T-helper 1 cell treated with Interleukin-12 subunit alpha and Interleukin-12 subunit beta and Interleukin-4 antibody, amounts not matched to agents 30 μg/mL and 1 μg/mL, for 36 hours (primary cell): ENCODE measurements at regions not wholly inside any gene's neighbourhood (a gene's known extent, or its start where the extent isn't known, plus 50 kb on each side); places are given as distances from the start of the nearest gene placed in this dataset.
"Not testable (repeated sequence)": the region's sequence is repeated elsewhere in the genome, so short reads cannot be mapped to it uniquely, and the experiment has no call there.

Source experiments
- H3K27ac Mint-ChIP-seq: one replicate; pipeline ENCODE4 v1.8.0; 2021; ENCODE audit warnings: mild to moderate bottlenecking, mixed read lengths
- H3K27me3 Mint-ChIP-seq: one replicate; pipeline ENCODE4 v1.8.0; 2021; ENCODE audit warnings: low read depth, mixed read lengths
- H3K36me3 Mint-ChIP-seq: one replicate; pipeline ENCODE4 v1.8.0; 2021; ENCODE audit warnings: low read depth, mixed read lengths
- H3K4me1 Mint-ChIP-seq: one replicate; pipeline ENCODE4 v1.8.0; 2021; ENCODE audit warnings: low read depth, mixed read lengths
- H3K4me3 Mint-ChIP-seq: one replicate; pipeline ENCODE4 v1.8.0; 2021; ENCODE audit warnings: mild to moderate bottlenecking, moderate library complexity, mixed read lengths
- H3K9me3 Mint-ChIP-seq: one replicate; pipeline ENCODE4 v1.8.0; 2021; ENCODE audit warnings: mixed read lengths

- Mint-ChIP-seq H3K27ac (peak overlapping the region; percentile 95), H3K4me3 (peak overlapping the region; percentile 66), H3K9me3 (peaks cover 23% of the 10 kb centered on the region), H3K4me1 (peaks cover 46% of the 10 kb centered on the region), H3K27me3 (no peaks in the 10 kb centered on the region), H3K36me3 (peaks cover 18% of the 10 kb centered on the region)
Observed at GRCh38 chr4:184280137-184280536, 62.5 kb upstream of the ENPP6 start.

GRCh38 chr4:184279496-184280061 is 61.9 kb upstream of the ENPP6 start:
- H3K4me1 Mint-ChIP-seq = peaks cover 47% of the 10 kb centered on the region
- no peak overlapping the region for H3K4me3 Mint-ChIP-seq
- no peaks in the 10 kb centered on the region for H3K27me3 Mint-ChIP-seq
- H3K27ac Mint-ChIP-seq = peak overlapping the region; percentile 66
- H3K36me3 Mint-ChIP-seq = peaks cover 18% of the 10 kb centered on the region
- H3K9me3 Mint-ChIP-seq = peaks cover 23% of the 10 kb centered on the region

- peaks cover 48% of the 10 kb centered on the region for H3K4me1 Mint-ChIP-seq
- not testable (repeated sequence) for H3K27ac Mint-ChIP-seq, H3K27me3 Mint-ChIP-seq, H3K4me3 Mint-ChIP-seq
- H3K9me3 Mint-ChIP-seq = peaks cover 23% of the 10 kb centered on the region
- peaks cover 18% of the 10 kb centered on the region for H3K36me3 Mint-ChIP-seq
Observed at GRCh38 chr4:184277769-184278168, 60.1 kb upstream of the ENPP6 start.

GRCh38 chr4:184277010-184277409 is 59.3 kb upstream of the ENPP6 start:
- Mint-ChIP-seq H3K36me3 (peaks cover 18% of the 10 kb centered on the region), H3K4me1 (peaks cover 44% of the 10 kb centered on the region), H3K9me3 (peaks cover 23% of the 10 kb centered on the region)
- not testable (repeated sequence) for H3K27ac Mint-ChIP-seq, H3K27me3 Mint-ChIP-seq, H3K4me3 Mint-ChIP-seq

- not testable (repeated sequence) for H3K4me3 Mint-ChIP-seq, H3K27ac Mint-ChIP-seq, H3K27me3 Mint-ChIP-seq
- peaks cover 37% of the 10 kb centered on the region for H3K4me1 Mint-ChIP-seq
- peaks cover 18% of the 10 kb centered on the region for H3K36me3 Mint-ChIP-seq
- peaks cover 23% of the 10 kb centered on the region for H3K9me3 Mint-ChIP-seq
Observed at GRCh38 chr4:184276346-184276745, 58.7 kb upstream of the ENPP6 start.

GRCh38 chr4:184275766-184276165 is 58.1 kb upstream of the ENPP6 start:
- H3K4me3 Mint-ChIP-seq = no peak overlapping the region
- H3K27ac Mint-ChIP-seq = no peak overlapping the region
- peaks cover 32% of the 10 kb centered on the region for H3K4me1 Mint-ChIP-seq
- peaks cover 23% of the 10 kb centered on the region for H3K9me3 Mint-ChIP-seq
- H3K36me3 Mint-ChIP-seq = peaks cover 18% of the 10 kb centered on the region
- no peaks in the 10 kb centered on the region for H3K27me3 Mint-ChIP-seq

GRCh38 chr4:184274286-184274951 is 56.7 kb upstream of the ENPP6 start:
- peaks cover 23% of the 10 kb centered on the region for H3K9me3 Mint-ChIP-seq

GRCh38 chr4:184273166-184274147 is 55.8 kb upstream of the ENPP6 start:
- Mint-ChIP-seq H3K27ac (peak overlapping the region; percentile 64), H3K27me3 (no peaks in the 10 kb centered on the region), H3K36me3 (peaks cover 16% of the 10 kb centered on the region), H3K4me1 (peaks cover 42% of the 10 kb centered on the region), H3K9me3 (peaks cover 19% of the 10 kb centered on the region), H3K4me3 (no peak overlapping the region)

More at GRCh38 chr4:184274286-184274951, 56.7 kb upstream of the ENPP6 start:
- peaks cover 33% of the 10 kb centered on the region for H3K4me1 Mint-ChIP-seq
- H3K36me3 Mint-ChIP-seq = peaks cover 18% of the 10 kb centered on the region
- no peaks in the 10 kb centered on the region for H3K27me3 Mint-ChIP-seq
- no peak overlapping the region for H3K4me3 Mint-ChIP-seq
- no peak overlapping the region for H3K27ac Mint-ChIP-seq

GRCh38 chr4:184270808-184271413 is 53.2 kb upstream of the ENPP6 start:
- H3K36me3 Mint-ChIP-seq = peaks cover 2% of the 10 kb centered on the region
- no peaks in the 10 kb centered on the region for H3K9me3 Mint-ChIP-seq
- H3K4me3 Mint-ChIP-seq = no peak overlapping the region
- peaks cover 63% of the 10 kb centered on the region for H3K4me1 Mint-ChIP-seq
- no peaks in the 10 kb centered on the region for H3K27me3 Mint-ChIP-seq
- peak overlapping the region; percentile 74 for H3K27ac Mint-ChIP-seq

GRCh38 chr4:184269879-184270430 is 52.3 kb upstream of the ENPP6 start:
- Mint-ChIP-seq H3K9me3 (no peaks in the 10 kb centered on the region), H3K27me3 (no peaks in the 10 kb centered on the region), H3K36me3 (no peaks in the 10 kb centered on the region), H3K4me1 (peaks cover 70% of the 10 kb centered on the region), H3K27ac (peak overlapping the region; percentile 74), H3K4me3 (peak overlapping the region; percentile 25)

- Mint-ChIP-seq H3K4me3 (peak overlapping the region; percentile 84), H3K9me3 (no peaks in the 10 kb centered on the region), H3K4me1 (peaks cover 74% of the 10 kb centered on the region)
Observed at GRCh38 chr4:184268584-184269160, 51.0 kb upstream of the ENPP6 start.

GRCh38 chr4:184267673-184268583 is 50.3 kb upstream of the ENPP6 start:
- Mint-ChIP-seq H3K36me3 (no peaks in the 10 kb centered on the region), H3K4me3 (peak overlapping the region; percentile 84), H3K27me3 (no peaks in the 10 kb centered on the region), H3K9me3 (no peaks in the 10 kb centered on the region), H3K4me1 (peaks cover 68% of the 10 kb centered on the region), H3K27ac (peak overlapping the region; percentile 97)

More at GRCh38 chr4:184268584-184269160, 51.0 kb upstream of the ENPP6 start:
- Mint-ChIP-seq H3K27me3 (no peaks in the 10 kb centered on the region), H3K36me3 (no peaks in the 10 kb centered on the region), H3K27ac (peak overlapping the region; percentile 97)
